Duodenal mucosa (tissue), 2 donors: ENCODE measurements at regions not wholly inside any gene's neighbourhood (a gene's known extent, or its start where the extent isn't known, plus 50 kb on each side); places are given as distances from the start of the nearest gene placed in this dataset.

Experiments
- H3K27ac ChIP-seq: one replicate; pipeline ENCODE4 v1.7.0; 2013; ENCODE audit warnings: low read depth, low read length
- H3K27me3 ChIP-seq, 2 donors: one replicate each; pipeline ENCODE4 v1.7.0; 2013; ENCODE audit warnings: low read length in 2 of 2, control low read depth in 1 of 2; ENCODE audit not compliant: insufficient read depth in 2 of 2, control insufficient read depth in 1 of 2
- H3K36me3 ChIP-seq, 2 donors: one replicate each; pipeline ENCODE4 v1.7.0; 2013; ENCODE audit warnings: low read length in 2 of 2, control low read depth in 1 of 2; ENCODE audit not compliant: insufficient read depth in 2 of 2, control insufficient read depth in 1 of 2
- H3K4me1 ChIP-seq, 2 donors: one replicate each; pipeline ENCODE4 v1.7.0; 2013; ENCODE audit warnings: low read length in 2 of 2, control low read depth in 1 of 2; ENCODE audit not compliant: insufficient read depth in 2 of 2, control insufficient read depth in 1 of 2
- H3K4me3 ChIP-seq, 2 donors: one replicate each; pipeline ENCODE4 v1.7.0; 2013; ENCODE audit warnings: low read length in 2 of 2, low read depth in 1 of 2
- H3K9ac ChIP-seq, 2 donors: one replicate each; pipeline ENCODE4 v1.7.0; 2013; ENCODE audit warnings: low read length in 2 of 2, low read depth in 1 of 2
- H3K9me3 ChIP-seq, 2 donors: one replicate each; pipeline ENCODE4 v1.7.0; 2013; ENCODE audit warnings: low read length in 2 of 2, control low read depth in 1 of 2; ENCODE audit not compliant: control insufficient read depth in 1 of 2

- no peak overlapping the region for H3K27ac ChIP-seq
- H3K36me3 ChIP-seq: peaks cover 0 to 1% of the 10 kb centered on the region in 2 donors
- H3K9ac ChIP-seq: no peak overlapping the region
- H3K4me1 ChIP-seq: no peaks in the 10 kb centered on the region
- no peaks in the 10 kb centered on the region for H3K9me3 ChIP-seq
- no peak overlapping the region for H3K4me3 ChIP-seq
- no peaks in the 10 kb centered on the region for H3K27me3 ChIP-seq
These were observed 519.2 kb downstream of the UTRN start for GRCh38 chr6:144804246-144804790.

GRCh38 chr6:144805049-144805448 lies 519.9 kb downstream of the UTRN start:
- Histone ChIP-seq H3K4me1 (no peaks in the 10 kb centered on the region), H3K9me3 (no peaks in the 10 kb centered on the region), H3K27me3 (no peaks in the 10 kb centered on the region), H3K27ac (no peak overlapping the region), H3K9ac (no peak overlapping the region), H3K36me3 (no peaks in the 10 kb centered on the region), H3K4me3 (no peak overlapping the region)

GRCh38 chr6:144806222-144806621 lies 521.1 kb downstream of the UTRN start:
- Histone ChIP-seq H3K27me3 (no peaks in the 10 kb centered on the region), H3K4me1 (no peaks in the 10 kb centered on the region), H3K4me3 (no peak overlapping the region), H3K36me3 (no peaks in the 10 kb centered on the region), H3K9ac (no peak overlapping the region), H3K9me3 (no peaks in the 10 kb centered on the region), H3K27ac (no peak overlapping the region)

- Histone ChIP-seq H3K4me1 (no peaks in the 10 kb centered on the region), H3K36me3 (peaks cover 0 to 7% of the 10 kb centered on the region in 2 donors), H3K9me3 (no peaks in the 10 kb centered on the region), H3K4me3 (no peak overlapping the region), H3K27me3 (no peaks in the 10 kb centered on the region), H3K9ac (no peak overlapping the region), H3K27ac (no peak overlapping the region)
These were observed 524.0 kb downstream of the UTRN start for GRCh38 chr6:144809120-144809519.

- Histone ChIP-seq H3K27ac (no peak overlapping the region), H3K36me3 (peaks cover 0 to 7% of the 10 kb centered on the region in 2 donors), H3K4me3 (no peak overlapping the region)
These were observed 524.8 kb downstream of the UTRN start for GRCh38 chr6:144809969-144810368.

GRCh38 chr6:144811140-144811539 lies 526.0 kb downstream of the UTRN start:
- no peaks in the 10 kb centered on the region for H3K27me3 ChIP-seq
- no peaks in the 10 kb centered on the region for H3K9me3 ChIP-seq
- no peak overlapping the region for H3K27ac ChIP-seq
- no peak overlapping the region for H3K4me3 ChIP-seq
- no peaks in the 10 kb centered on the region for H3K4me1 ChIP-seq
- H3K9ac ChIP-seq: no peak overlapping the region
- H3K36me3 ChIP-seq: peaks cover 0 to 7% of the 10 kb centered on the region in 2 donors

More at GRCh38 chr6:144809969-144810368, 524.8 kb downstream of the UTRN start:
- Histone ChIP-seq H3K9me3 (no peaks in the 10 kb centered on the region), H3K27me3 (no peaks in the 10 kb centered on the region), H3K9ac (no peak overlapping the region), H3K4me1 (no peaks in the 10 kb centered on the region)

GRCh38 chr6:144816936-144817335 lies 531.8 kb downstream of the UTRN start:
- no peak overlapping the region for H3K4me3 ChIP-seq

GRCh38 chr6:144820270-144820669 lies 535.1 kb downstream of the UTRN start:
- Histone ChIP-seq H3K27me3 (no peaks in the 10 kb centered on the region), H3K36me3 (no peaks in the 10 kb centered on the region), H3K9me3 (no peaks in the 10 kb centered on the region), H3K4me3 (no peak overlapping the region), H3K9ac (no peak overlapping the region), H3K27ac (no peak overlapping the region), H3K4me1 (no peaks in the 10 kb centered on the region)

More at GRCh38 chr6:144816936-144817335, 531.8 kb downstream of the UTRN start:
- Histone ChIP-seq H3K9me3 (no peaks in the 10 kb centered on the region), H3K9ac (no peak overlapping the region), H3K27me3 (no peaks in the 10 kb centered on the region), H3K27ac (no peak overlapping the region), H3K4me1 (no peaks in the 10 kb centered on the region), H3K36me3 (peaks cover 0 to 7% of the 10 kb centered on the region in 2 donors)

- Histone ChIP-seq H3K4me3 (no peak overlapping the region), H3K36me3 (peaks cover 2 to 10% of the 10 kb centered on the region in 2 donors), H3K27me3 (no peaks in the 10 kb centered on the region), H3K9ac (no peak overlapping the region), H3K9me3 (no peaks in the 10 kb centered on the region), H3K4me1 (no peaks in the 10 kb centered on the region), H3K27ac (no peak overlapping the region)
These were observed 538.0 kb downstream of the UTRN start for GRCh38 chr6:144823131-144823530.

- no peak overlapping the region for H3K9ac ChIP-seq
- H3K27me3 ChIP-seq: no peaks in the 10 kb centered on the region
- no peaks in the 10 kb centered on the region for H3K9me3 ChIP-seq
- no peak overlapping the region for H3K4me3 ChIP-seq
- H3K27ac ChIP-seq: no peak overlapping the region
- H3K36me3 ChIP-seq: peaks cover 2 to 16% of the 10 kb centered on the region in 2 donors
- no peaks in the 10 kb centered on the region for H3K4me1 ChIP-seq
These were observed 538.9 kb downstream of the UTRN start for GRCh38 chr6:144824018-144824417.
